Fibroblast of villous mesenchyme (primary cell): ENCODE measurements at regions not wholly inside any gene's neighbourhood (a gene's known extent, or its start where the extent isn't known, plus 50 kb on each side); places are given as distances from the start of the nearest gene placed in this dataset.

ENCODE experiments used
- DNase-seq: peaks from one replicate; pipeline ENCODE4 v3.0.0-alpha.2; 2010; ENCODE audit warnings: low read depth
- H3K4me3 ChIP-seq: 2 replicates; pipeline ENCODE4 v1.5.1; 2011; ENCODE audit warnings: low read depth, mild to moderate bottlenecking, low read length
- CTCF ChIP-seq: IDR thresholded peaks from 2 replicates; pipeline ENCODE4 v1.5.1; 2012; ENCODE audit warnings: low read depth, mild to moderate bottlenecking, low read length; ENCODE audit not compliant: insufficient read depth

- TF ChIP-seq CTCF, result no peak
- H3K4me3 ChIP-seq, result no peak overlapping the region
- DNase-seq, result no peak
Observed at GRCh38 chr21:36603221-36603620, 95.7 kb upstream of the SIM2 start.

GRCh38 chr21:36605426-36605825 is 93.5 kb upstream of the SIM2 start:
- TF ChIP-seq CTCF, result no peak
- DNase-seq, result no peak
- H3K4me3 ChIP-seq, result no peak overlapping the region

GRCh38 chr21:36606287-36606982 is 92.5 kb upstream of the SIM2 start:
- H3K4me3 ChIP-seq, result no peak overlapping the region

GRCh38 chr21:36606983-36607325 is 92.0 kb upstream of the SIM2 start:
- no peak for DNase-seq
- H3K4me3 ChIP-seq, result no peak overlapping the region
- no peak for TF ChIP-seq CTCF

More at GRCh38 chr21:36606287-36606982, 92.5 kb upstream of the SIM2 start:
- DNase-seq, result peak; percentile 22
- no peak for TF ChIP-seq CTCF

DNA sequence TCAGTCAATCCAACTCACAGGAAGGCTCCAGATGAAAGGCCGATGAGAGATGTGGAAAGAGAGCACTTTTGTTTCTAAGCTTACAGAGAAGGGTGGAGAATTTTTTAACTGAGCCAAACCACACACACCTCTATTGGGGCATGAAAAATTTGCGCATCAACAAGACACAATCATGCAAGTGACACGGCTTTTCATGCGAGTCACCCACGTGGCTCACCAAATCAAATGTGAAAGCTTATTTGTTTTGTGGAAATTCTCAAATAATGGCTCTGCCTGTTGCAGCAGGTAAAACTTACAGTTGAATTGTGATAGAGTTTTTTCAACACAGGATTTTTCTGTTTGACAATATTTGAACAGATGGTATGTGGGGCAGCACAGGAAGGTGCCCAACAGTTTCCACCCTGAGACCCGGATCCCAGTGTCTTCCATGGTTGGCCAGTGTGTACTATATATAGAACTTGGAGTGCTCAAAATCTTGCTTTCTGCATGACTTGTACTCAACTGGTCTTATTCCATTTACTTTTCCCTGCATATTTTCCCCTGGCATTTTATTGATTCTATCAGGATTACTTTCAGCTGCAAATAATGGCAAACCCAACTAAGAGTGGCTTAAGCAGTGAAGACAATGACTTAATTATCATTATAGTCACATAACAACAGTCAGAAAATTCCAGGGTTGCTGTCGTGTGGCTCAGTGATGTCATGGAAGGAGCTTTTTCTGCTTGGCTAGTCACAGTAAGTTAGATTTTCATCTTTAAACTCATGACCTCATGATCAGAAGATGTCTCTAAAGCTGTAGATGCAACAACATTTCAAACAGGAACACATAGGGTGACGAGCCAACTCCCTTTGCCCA is 90.6 kb upstream of the SIM2 start:
- no peak for TF ChIP-seq CTCF
- H3K4me3 ChIP-seq, result no peak overlapping the region
- DNase-seq, result no peak

DNA sequence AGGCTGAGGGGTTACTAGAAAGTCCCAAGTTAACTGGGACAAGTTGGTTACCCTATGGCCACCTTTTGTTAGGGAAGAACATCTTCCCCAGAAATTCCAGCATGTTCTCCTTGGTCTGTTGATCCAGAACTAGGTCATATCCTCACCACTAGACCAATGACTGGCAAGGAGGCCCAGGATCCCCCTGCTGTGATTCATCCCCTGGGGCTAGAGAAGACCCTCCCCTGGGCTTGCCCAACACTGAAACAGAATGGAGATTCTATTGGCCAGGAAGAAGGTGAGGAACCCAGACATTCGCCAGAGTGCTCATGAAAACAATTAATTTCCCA is 90.1 kb upstream of the SIM2 start:
- no peak for TF ChIP-seq CTCF

More for the DNA sequence above, 90.1 kb upstream of the SIM2 start:
- no peak overlapping the region for H3K4me3 ChIP-seq
- no peak for DNase-seq
